ENCODE measurements at regions not wholly inside any gene's neighbourhood (a gene's known extent, or its start where the extent isn't known, plus 50 kb on each side); places are given as distances from the start of the nearest gene placed in this dataset.

DNA sequence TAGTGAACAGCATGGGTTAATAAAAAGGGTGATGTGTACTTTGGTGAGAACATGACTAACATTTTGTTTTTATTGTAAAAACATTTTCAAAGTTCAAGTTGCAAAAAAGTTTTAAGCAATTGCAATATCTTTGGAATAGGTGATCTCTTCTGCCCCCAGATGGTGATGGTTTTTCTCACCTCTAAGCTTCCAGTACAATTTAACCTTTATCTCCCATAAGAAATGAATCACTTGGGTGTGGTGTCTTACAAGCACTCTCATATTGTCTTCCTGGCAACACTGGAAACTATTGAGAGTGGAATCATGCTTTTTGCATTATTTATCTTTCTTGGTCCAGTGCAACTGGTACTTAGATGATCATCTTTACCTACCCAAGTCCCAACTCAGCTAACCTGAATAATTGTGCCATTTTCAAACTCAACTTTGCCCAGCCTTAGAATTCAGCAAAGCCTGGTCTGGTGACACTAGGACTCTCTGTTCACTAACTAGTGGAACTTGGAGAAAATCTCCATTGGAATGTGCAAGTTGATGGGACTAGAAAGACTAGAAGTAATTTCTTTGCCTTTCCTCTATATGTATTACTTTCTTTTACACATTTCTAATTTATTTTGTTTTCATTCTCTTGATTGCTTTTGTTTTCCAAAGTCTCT lies 964.7 kb upstream of the ZEB2 start:
- TF ChIP-seq, protein P1, sequence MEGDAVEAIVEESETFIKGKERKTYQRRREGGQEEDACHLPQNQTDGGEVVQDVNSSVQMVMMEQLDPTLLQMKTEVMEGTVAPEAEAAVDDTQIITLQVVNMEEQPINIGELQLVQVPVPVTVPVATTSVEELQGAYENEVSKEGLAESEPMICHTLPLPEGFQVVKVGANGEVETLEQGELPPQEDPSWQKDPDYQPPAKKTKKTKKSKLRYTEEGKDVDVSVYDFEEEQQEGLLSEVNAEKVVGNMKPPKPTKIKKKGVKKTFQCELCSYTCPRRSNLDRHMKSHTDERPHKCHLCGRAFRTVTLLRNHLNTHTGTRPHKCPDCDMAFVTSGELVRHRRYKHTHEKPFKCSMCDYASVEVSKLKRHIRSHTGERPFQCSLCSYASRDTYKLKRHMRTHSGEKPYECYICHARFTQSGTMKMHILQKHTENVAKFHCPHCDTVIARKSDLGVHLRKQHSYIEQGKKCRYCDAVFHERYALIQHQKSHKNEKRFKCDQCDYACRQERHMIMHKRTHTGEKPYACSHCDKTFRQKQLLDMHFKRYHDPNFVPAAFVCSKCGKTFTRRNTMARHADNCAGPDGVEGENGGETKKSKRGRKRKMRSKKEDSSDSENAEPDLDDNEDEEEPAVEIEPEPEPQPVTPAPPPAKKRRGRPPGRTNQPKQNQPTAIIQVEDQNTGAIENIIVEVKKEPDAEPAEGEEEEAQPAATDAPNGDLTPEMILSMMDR (IDR thresholded peaks at IDR 0.05) = peak in 1 of 6 experiments; percentile 2
- TF ChIP-seq POLR2A (IDR thresholded peaks at IDR 0.05) = no peak
